GM19468 (cell line): ENCODE measurements at regions not wholly inside any gene's neighbourhood (a gene's known extent, or its start where the extent isn't known, plus 50 kb on each side); places are given as distances from the start of the nearest gene placed in this dataset.
"Not testable (repeated sequence)": the region's sequence is repeated elsewhere in the genome, so short reads cannot be mapped to it uniquely, and the experiment has no call there.

Experiments used
- ATAC-seq: cut with Tn5 transposase; IDR thresholded peaks from one replicate; pipeline ENCODE4 v1.9.1; 2021; ENCODE audit warnings: mild to moderate bottlenecking, moderate library complexity, moderate number of reproducible peaks; ENCODE audit not compliant: unreplicated experiment; ENCODE audit errors: extremely low read depth

DNA sequence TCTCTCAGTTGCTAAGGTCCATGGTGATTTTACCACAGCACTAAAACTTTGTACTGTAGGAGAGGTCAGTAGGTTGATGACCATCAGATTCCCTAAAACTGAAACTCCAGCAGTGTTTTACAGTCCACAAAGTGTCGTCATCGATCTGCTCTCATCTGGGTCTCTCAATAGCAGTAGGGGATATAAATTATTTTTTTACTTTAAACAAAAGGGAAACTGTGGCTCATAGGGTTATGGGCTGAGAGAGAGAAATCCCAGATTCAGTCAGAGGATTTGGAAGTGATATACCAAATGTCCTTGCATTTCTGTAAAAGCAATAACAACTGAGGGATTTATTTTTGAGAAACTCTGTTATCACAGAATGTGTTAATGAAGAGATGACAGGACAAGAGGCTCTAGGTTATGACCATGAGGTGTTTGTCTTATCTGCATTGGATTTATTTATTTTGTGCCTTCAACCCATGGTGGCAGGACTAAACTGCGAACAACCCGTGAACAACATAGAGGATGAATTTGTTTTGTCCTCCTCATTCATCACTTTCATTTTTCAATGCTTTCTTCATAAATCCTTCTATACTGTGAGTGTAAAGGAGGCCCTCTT lies 869.7 kb downstream of the OTOL1 start:
- no peak for ATAC-seq

GRCh38 chr3:162367429-162368260 lies 871.0 kb downstream of the OTOL1 start:
- no peak for ATAC-seq

GRCh38 chr3:162368417-162368816 lies 871.8 kb downstream of the OTOL1 start:
- no peak for ATAC-seq

GRCh38 chr3:162369306-162369705 lies 872.7 kb downstream of the OTOL1 start:
- no peak for ATAC-seq

GRCh38 chr3:162370141-162370540 lies 873.5 kb downstream of the OTOL1 start:
- ATAC-seq = no peak

DNA sequence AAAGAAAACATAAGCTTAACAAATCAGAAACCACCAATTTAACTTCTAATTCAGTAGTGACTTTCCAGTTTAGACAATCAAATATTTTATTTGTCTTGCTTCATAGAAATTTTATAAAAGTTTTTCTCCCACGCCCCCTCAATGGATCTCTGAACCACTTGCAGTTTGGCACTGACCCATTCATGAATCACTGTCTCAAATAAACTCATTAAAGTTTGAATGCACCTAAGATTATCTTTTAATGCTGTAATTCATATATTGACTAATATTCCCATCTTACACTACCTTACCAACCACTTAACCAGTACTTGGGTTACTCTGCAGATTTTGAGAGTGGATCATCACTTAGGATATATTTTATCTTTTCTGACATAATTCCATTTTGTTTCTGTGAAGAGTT lies 880.2 kb downstream of the OTOL1 start:
- no peak for ATAC-seq

GRCh38 chr3:162377608-162378007 lies 881.0 kb downstream of the OTOL1 start:
- no peak for ATAC-seq

DNA sequence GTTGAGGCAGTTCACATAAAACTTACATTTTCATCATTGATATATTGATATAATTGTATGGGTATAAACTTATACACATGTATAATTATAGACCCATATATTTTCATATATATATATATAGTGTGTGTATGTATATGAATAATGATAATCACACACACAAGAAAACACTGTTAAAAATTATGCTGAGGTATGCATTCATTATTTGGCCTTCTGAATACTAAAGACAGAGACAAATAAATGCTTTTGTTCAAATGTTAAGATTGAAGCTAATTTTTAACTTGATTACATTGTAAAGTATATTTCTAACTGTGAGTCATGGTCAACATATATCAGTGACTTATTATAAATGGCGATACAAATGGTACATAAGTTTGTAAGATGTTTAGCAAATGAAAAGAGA lies 888.8 kb downstream of the OTOL1 start:
- no peak for ATAC-seq

GRCh38 chr3:162390891-162391290 lies 894.3 kb downstream of the OTOL1 start:
- no peak for ATAC-seq

DNA sequence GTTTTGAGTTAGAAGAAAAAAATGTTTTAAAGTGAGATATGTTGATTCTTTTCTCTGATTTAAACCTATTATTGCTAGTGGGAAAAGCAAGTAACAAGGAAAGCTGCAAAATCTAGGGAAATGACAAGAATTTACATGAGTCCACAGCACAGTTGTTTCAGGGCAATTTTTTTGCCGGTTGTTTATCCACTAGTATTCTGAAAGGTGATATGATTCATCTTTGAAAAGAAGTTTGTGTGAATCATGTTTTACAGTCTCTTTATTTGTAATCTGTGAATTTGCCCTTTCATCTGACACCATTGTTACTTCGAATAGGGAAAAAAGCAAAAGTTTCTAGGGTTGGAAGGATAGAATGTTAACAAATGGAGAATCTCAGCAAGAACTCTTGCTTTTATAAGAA lies 894.7 kb downstream of the OTOL1 start:
- no peak for ATAC-seq

GRCh38 chr3:162395496-162395895 lies 898.9 kb downstream of the OTOL1 start:
- ATAC-seq = no peak

DNA sequence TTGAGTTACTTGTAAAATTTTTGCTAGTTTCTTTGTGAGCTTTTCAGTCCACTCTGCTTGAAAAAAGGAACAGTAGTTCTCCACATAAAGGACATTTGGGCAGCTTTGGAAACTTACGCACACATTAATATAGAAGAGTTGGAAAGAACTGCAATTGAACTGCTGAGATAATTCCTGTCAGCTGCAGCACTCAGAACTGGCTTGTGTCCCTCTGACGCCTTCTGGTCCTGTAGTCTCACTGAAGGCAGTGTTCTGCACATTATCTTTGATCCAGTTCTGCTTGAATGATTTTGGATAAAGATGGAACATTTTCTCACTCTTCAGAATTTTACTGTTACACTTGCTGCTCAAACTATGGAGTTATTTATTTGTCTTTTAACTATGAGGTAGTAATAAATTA lies 901.9 kb downstream of the OTOL1 start:
- ATAC-seq = no peak

GRCh38 chr3:162400697-162401096 lies 904.1 kb downstream of the OTOL1 start:
- no peak for ATAC-seq

DNA sequence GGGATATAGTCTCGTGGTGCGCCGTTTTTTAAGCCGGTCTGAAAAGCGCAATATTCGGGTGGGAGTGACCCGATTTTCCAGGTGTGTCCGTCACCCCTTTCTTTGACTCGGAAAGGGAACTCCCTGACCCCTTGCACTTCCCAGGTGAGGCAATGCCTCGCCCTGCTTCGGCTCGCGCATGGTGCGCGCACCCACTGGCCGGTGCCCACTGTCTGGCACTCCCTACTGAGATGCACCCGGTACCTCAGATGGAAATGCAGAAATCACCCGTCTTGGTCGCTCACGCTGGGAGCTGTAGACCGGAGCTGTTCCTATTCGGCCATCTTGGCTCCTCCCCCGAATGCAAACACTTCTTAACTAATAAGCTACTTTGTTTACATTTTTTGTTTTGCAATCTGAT lies 914.9 kb downstream of the OTOL1 start:
- not testable (repeated sequence) for ATAC-seq

- ATAC-seq = no peak
These were observed 925.1 kb downstream of the OTOL1 start for GRCh38 chr3:162421721-162422120.

GRCh38 chr3:162428192-162428591 lies 931.6 kb downstream of the OTOL1 start:
- no peak for ATAC-seq

DNA sequence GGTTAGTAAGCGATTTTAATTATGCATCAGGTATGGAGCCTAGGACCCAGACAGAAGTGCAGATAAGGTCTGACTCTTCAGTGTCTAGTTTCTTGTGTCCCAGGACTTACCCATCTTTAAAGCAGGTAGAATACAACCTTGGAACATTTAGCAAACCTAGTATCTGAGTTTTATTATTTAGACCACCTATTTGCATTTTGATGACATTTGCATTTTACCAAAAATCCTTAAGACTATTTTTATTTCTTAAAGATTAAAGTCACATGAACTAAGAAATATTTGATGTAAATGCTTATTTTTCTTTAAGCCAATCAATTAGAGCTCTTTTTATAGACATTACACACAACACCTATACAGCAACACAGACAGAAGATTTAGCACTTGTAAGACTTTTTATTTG lies 939.1 kb downstream of the OTOL1 start:
- ATAC-seq = no peak

DNA sequence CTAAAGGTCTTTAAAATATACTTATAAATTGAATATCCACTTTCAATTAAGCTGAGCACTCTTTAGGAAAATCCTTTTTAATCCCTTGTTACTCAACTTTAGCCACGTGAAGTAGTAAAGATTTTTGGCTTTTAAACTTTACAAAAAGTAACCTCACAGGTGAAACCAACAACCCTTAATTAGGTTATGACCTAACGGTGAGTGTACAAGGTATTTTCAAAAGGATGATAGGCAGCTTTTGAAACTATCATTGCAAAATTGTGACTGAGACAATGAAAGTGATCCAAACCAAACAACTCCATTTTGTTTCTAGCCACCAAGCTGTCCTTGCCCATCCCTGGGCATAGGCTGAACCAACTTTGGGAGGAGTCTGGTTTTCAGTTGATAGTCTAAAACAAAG lies 940.2 kb downstream of the OTOL1 start:
- ATAC-seq = no peak

GRCh38 chr3:162437480-162437879 lies 940.9 kb downstream of the OTOL1 start:
- no peak for ATAC-seq

GRCh38 chr3:162441716-162442115 lies 945.1 kb downstream of the OTOL1 start:
- no peak for ATAC-seq

DNA sequence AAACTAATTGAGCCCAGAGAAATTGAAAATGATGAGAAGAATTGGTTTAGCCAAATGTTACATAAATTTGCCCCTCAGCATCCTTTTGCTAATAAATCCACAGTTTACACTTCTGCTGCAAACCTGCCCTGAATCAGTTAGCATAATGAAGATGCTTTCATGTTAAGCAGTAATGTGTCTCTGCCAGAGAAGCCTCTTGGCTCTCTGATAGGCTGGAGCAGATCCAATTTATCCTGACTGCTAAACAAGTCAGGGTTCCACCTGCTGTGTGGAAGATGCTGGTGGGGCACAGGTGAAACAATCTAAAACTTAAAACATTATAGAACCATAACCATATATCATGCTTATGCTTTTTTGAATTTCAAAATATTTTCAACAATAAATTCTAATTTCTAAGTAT lies 946.8 kb downstream of the OTOL1 start:
- ATAC-seq = no peak

- ATAC-seq = no peak
These were observed 972.2 kb downstream of the OTOL1 start for GRCh38 chr3:162468791-162469190.
